ENCODE measurements at regions not wholly inside any gene's neighbourhood (a gene's known extent, or its start where the extent isn't known, plus 50 kb on each side); places are given as distances from the start of the nearest gene placed in this dataset.

DNA sequence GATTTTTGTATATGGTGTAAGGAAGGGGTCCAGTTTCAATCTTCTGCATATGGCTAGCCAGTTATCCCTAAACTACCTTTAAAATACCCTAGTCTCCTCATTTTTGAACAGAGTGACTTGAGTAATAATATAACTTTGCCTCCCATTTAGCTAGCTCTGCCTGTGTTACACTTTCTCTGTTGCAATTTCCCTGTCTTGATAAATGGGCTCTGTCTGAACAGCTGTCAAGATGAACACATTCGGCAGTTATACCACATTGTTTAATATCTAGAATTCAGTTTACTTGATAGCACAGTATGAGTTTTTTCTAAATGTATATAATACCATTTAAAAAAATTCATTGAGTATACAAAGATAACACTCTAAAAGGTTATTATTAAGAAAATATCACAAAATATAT is 562.9 kb upstream of the FTMT start:
- no peak for TF ChIP-seq POLR2A (IDR thresholded peaks at IDR 0.05)
- TF ChIP-seq, protein P1, sequence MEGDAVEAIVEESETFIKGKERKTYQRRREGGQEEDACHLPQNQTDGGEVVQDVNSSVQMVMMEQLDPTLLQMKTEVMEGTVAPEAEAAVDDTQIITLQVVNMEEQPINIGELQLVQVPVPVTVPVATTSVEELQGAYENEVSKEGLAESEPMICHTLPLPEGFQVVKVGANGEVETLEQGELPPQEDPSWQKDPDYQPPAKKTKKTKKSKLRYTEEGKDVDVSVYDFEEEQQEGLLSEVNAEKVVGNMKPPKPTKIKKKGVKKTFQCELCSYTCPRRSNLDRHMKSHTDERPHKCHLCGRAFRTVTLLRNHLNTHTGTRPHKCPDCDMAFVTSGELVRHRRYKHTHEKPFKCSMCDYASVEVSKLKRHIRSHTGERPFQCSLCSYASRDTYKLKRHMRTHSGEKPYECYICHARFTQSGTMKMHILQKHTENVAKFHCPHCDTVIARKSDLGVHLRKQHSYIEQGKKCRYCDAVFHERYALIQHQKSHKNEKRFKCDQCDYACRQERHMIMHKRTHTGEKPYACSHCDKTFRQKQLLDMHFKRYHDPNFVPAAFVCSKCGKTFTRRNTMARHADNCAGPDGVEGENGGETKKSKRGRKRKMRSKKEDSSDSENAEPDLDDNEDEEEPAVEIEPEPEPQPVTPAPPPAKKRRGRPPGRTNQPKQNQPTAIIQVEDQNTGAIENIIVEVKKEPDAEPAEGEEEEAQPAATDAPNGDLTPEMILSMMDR (IDR thresholded peaks at IDR 0.05) = no peak
- TF ChIP-seq EP300 (IDR thresholded peaks at IDR 0.05) = no peak

Measured in sigmoid colon (tissue), 4 donors.